HK-2 (cell line): ENCODE measurements at regions not wholly inside any gene's neighbourhood (a gene's known extent, or its start where the extent isn't known, plus 50 kb on each side); places are given as distances from the start of the nearest gene placed in this dataset.

Source experiments
- DNase-seq: peaks from one replicate; pipeline ENCODE4 v3.0.0-alpha.2; 2018; ENCODE audit not compliant: unreplicated experiment

DNA sequence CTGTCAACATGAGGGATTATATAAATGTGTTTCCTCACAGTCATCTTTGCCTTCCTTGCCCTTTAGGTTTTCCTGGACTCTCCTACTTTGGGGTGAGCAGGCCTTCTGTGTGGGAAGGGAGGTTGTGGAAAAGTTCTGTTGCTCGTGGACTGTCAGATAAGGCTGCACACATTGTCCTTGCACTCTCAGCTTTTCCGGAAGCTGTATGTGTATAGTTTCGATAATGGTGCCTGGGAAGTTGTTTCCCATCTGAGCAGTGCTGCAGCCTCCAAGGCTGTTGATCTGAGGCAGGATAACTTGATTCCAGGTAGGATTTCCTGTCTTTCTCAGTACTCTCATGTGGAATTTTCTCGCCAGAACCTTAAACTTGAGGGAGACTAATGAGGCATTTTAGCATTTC lies 297.8 kb upstream of the AZI2 start:
- no peak for DNase-seq

- DNase-seq: no peak
Measured at GRCh38 chr3:28649266-28649665, 300.6 kb upstream of the AZI2 start.

- DNase-seq: no peak
Measured at GRCh38 chr3:28651159-28651558, 302.5 kb upstream of the AZI2 start.

GRCh38 chr3:28664123-28664522 lies 315.5 kb upstream of the AZI2 start:
- DNase-seq: no peak

GRCh38 chr3:28667646-28668621 lies 319.3 kb upstream of the AZI2 start:
- DNase-seq: peak; percentile 57

DNA sequence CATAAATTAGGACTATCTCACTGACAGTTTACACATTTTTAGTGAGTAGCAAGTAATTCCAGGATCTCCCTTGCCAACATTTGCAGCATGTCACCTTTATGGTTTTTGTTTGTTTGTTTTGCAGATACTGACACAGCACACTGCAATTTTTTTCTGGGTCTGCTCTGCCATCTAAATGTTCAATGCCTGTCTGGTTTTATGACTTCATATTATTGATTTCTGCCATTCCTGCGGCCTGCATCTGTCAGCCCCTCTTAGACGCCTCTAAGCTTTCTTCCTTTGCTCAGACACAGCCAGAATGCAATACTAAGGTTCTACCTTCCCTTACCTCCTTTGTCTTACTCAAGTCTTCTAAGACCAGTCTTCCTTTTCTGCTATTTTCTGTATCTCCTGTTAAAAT lies 321.2 kb upstream of the AZI2 start:
- no peak for DNase-seq

DNA sequence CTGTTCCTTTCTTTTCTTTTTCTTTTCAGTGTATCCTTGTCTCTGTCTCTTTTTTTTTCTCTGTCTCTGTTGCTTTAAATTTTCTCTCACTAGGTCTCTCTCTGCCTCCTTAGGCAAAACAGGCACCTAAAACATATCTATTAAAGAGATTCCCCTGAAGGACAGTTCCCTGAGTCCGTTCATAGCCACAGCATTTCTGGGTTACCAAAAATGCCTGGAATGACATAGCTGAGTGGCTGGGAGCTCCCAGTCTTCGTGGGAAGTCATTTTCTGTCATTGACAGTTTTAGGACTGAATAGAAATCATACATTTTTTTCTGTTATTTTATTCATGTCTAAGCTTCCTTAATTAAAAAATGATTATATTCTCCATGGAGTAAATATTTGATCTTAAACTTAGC lies 323.8 kb upstream of the AZI2 start:
- DNase-seq: no peak

GRCh38 chr3:28673446-28673845 lies 324.8 kb upstream of the AZI2 start:
- DNase-seq: no peak

DNA sequence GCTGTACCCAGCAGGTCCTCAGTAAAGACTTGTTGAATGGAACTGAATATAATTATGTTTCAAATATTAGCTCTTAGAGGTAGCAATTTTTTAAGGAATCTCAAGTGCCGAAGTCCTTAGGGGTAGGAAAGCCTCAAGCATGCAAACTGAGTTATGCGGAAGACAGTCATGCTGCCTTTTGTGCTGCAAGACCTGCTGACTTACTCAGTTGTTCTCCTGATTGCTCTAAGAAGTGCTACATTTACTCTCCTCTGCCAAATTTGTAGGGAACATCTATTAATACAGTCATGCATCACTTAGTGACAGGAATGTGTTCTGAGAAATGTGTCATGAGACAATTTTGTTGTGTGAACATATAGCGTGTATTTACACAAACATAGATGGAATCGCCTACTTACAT lies 325.6 kb upstream of the AZI2 start:
- no peak for DNase-seq

GRCh38 chr3:28677581-28677980 lies 329.0 kb upstream of the AZI2 start:
- DNase-seq: no peak

DNA sequence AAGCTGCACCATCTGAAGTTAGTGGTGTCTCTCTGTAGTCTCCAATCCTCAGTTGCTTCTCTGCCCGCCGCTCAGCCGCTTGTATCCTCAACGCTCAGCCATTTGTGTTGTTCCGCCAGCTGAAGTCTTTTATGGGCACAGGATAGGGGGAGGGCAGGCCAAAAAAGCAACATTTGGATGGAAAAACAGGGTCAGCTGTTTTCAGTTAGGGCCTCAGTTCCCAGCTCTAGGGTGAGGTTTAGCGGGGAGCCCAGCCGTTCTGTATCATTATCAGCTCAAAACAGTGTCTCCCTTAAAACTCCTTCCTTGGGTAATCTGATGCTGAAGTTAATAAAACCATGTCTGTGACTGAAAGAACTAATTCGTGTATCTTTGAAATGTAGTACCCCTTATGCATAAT lies 329.5 kb upstream of the AZI2 start:
- DNase-seq: no peak

DNA sequence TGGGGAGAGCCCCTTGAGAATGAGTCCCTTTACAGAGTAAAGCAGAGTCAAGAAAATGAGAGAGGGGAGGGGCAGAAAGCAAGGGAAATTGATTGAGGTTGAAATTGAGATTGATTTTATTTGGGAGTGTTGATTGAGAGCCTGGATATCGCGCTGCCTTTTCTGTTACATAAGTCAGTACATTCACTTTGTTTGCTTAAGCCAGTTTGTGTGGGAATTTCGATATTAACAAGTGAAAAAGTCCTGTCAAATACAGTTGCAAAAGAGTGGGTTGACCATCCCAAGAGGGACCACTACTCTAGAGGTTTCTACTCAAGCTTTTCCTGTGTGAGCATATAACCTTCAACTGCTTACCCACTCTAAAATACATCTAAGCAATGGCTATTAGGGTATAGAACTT lies 331.4 kb upstream of the AZI2 start:
- no peak for DNase-seq

GRCh38 chr3:28682121-28682520 lies 333.5 kb upstream of the AZI2 start:
- DNase-seq: no peak

DNA sequence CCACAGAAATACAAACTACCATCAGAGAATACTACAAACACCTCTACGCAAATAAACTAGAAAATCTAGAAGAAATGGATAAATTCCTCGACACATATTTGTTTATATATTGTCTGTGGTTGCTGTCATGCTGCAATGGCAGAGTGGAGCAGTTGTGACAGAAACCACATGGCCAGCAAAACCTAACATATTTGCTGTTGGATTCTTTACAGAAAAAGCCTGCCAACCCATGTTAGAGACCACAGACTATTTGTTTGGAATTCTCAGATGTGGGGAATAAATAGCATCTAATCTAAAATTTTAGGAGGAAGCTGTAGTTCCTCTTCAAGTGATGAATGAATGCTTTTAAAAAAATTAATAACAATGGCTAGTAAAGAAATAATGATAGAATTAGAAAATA lies 341.6 kb upstream of the AZI2 start:
- DNase-seq: no peak

- no peak for DNase-seq
Measured at GRCh38 chr3:28698706-28699105, 350.1 kb upstream of the AZI2 start.

- DNase-seq: no peak
Measured at GRCh38 chr3:28699283-28699682, 350.7 kb upstream of the AZI2 start.

GRCh38 chr3:28700728-28701127 lies 352.1 kb upstream of the AZI2 start:
- no peak for DNase-seq

DNA sequence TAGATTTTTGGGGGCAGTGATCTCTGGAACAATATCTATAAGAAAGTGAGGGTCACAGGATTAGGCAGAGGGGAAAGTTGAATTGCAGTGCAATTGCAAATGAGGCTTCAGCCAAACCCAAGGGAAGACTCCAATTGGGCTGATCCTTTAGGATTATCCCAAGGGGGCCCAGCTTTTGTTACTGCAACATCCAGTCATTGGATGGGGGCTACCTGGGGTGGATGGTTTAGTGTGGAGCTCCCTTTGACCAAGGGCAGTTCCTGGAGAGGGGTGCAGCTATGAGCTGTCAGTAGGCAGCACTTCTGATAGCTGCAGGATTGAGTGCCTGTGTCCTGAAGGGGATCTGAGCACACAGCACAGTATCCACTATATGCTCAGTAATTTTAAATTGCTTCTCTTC lies 355.2 kb upstream of the AZI2 start:
- DNase-seq: no peak

DNA sequence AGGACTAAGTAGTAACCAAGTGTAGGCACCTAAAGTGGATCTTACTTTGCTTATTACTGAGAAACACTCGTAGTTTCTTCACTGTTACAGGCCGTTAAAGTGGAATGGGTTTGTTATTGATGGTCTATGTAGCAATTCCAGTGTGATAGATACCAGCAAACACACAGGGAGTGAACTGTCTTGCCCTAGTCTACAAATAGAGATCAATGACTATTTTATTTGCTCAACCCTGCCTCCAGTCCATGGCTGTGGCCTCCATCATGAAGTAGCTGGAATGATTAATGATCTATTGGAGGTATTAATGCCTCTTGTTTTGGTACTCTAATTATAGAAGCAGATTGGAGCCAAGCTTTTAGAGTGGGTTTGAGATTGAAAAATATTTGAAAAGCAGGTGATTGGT lies 362.7 kb upstream of the AZI2 start:
- DNase-seq: no peak

DNA sequence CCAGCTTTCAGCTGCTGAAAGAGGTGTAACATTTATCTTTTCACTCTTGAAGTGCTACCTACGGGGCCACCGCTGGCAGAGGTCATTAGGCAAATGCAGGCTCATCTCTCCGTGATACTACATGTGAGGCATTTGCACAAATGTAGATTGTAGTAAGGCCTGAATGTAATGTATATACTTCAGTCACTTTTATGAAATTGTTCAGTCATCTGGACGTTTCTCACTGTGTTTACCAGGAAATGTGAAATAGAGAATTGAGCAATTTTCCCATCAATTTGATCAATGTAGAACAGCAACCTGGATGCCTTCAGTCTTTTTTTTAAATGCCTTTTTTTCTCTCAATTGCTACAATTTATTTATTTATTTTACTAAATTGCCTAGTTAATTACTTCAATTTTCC lies 368.3 kb upstream of the AZI2 start:
- DNase-seq: no peak

- no peak for DNase-seq
Measured at GRCh38 chr3:28718074-28718849, 369.6 kb upstream of the AZI2 start.

GRCh38 chr3:28726840-28727239 lies 378.2 kb upstream of the AZI2 start:
- DNase-seq: peak; percentile 24

DNA sequence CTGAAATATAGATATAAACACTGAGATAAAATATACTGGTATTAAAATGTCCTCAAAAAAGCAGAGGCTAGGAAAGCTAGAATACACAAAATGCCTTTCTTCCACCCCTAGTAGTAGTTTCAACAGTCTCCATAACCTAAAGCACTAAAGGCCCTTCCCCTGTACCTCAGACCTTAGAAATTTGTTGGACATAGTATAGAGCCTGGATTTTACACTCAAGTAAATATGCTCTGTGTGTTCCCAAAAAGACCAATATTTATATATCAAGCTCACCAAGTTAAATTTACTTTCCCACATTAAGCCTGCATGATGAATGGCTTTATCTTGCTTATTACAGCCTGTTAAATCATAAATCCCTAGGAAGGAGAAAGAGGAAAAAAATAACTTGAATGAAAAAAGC lies 378.7 kb upstream of the AZI2 start:
- no peak for DNase-seq
